A549 (cell line): ENCODE measurements at regions not wholly inside any gene's neighbourhood (a gene's known extent, or its start where the extent isn't known, plus 50 kb on each side); places are given as distances from the start of the nearest gene placed in this dataset.

Experiments used
- BHLHE40 ChIP-seq: IDR thresholded peaks from 2 replicates; pipeline ENCODE4 v1.6.1; 2012; ENCODE audit warnings: low read depth, low read length, inconsistent platforms
- RNF2 ChIP-seq: fragments of 200-600 bp; sonication (generic); IDR thresholded peaks from 2 replicates; pipeline ENCODE4 v1.6.1; 2016; ENCODE audit warnings: low read depth, mild to moderate bottlenecking, antibody characterized with exemption, moderate library complexity, borderline replicate concordance
- TF ChIP-seq, protein P1 (sequence below): fragments of >200 bp; sonication (Bioruptor Twin); formaldehyde crosslinking; IDR thresholded peaks from 3 replicates; pipeline ENCODE4 v1.5.1; 2016

DNA sequence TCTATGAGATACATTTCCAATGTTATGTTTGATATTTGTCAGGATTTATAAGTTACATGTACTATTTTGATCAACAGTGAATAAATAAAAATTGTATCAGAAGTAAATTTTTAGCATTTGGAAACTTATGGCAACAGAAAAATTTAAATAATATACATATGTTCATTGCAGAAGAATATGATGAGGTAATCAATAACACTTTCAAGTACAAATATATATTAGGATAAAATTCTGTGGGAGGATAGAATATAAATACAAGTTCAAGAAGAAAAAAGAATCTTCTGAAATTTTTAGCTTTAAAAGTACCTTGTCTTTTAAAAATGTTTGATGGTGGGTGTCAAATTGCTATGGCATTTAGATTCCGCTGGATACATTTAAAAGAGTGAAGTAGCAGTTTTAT lies 102.8 kb upstream of the MUCL1 start:
- TF ChIP-seq BHLHE40 (no peak), RNF2 (no peak)
- TF ChIP-seq, protein P1, sequence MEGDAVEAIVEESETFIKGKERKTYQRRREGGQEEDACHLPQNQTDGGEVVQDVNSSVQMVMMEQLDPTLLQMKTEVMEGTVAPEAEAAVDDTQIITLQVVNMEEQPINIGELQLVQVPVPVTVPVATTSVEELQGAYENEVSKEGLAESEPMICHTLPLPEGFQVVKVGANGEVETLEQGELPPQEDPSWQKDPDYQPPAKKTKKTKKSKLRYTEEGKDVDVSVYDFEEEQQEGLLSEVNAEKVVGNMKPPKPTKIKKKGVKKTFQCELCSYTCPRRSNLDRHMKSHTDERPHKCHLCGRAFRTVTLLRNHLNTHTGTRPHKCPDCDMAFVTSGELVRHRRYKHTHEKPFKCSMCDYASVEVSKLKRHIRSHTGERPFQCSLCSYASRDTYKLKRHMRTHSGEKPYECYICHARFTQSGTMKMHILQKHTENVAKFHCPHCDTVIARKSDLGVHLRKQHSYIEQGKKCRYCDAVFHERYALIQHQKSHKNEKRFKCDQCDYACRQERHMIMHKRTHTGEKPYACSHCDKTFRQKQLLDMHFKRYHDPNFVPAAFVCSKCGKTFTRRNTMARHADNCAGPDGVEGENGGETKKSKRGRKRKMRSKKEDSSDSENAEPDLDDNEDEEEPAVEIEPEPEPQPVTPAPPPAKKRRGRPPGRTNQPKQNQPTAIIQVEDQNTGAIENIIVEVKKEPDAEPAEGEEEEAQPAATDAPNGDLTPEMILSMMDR, result no peak
